ENCODE measurements at regions not wholly inside any gene's neighbourhood (a gene's known extent, or its start where the extent isn't known, plus 50 kb on each side); places are given as distances from the start of the nearest gene placed in this dataset.

DNA sequence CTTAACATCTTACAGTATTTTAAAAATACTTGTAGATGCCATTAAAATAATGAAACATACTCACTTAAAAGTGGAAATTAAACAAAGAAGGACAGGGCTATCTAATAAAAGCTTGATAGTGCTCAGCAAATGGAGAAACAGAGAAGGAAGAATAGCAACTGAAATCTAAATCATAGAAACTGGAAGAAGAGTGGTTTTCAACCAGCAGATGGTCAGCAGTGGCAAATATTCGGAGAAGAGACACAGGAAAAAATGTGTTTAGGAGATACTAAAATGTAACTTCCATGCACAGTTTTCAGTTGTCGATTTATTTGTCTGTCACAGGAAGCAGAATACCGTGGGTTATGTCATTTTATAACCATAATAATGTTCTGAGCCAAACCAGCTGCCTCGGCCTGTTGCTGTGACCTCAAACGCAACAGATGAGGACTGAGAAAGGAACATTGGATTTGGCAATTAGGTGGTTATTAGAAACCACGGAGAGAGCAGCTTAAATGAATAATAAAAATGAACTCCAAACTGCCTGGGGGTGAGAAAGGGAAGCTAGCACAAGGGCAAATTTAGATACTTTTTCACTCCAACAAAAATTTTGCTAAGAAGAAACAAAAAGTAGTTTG is 246.6 kb upstream of the KCNMB2 start:
- Histone ChIP-seq H3K27ac (peak overlapping the region in 1 of 5 donors; percentile 17), H3K27me3 (no peaks in the 10 kb centered on the region), H3K4me1 (replicated peaks in 1 of 2) (no peaks in the 10 kb centered on the region), H3K4me3 (no peak overlapping the region), H3K9me3 (replicated peaks in 1 of 3) (no peaks in the 10 kb centered on the region), H3K36me3 (replicated peaks in 1 of 2) (no peaks in the 10 kb centered on the region)
- intact Hi-C loops (cut with DNase I), result no loop called here
- DNase-seq, result peak in 2 of 7 donors; percentile 32 to 89
- TF ChIP-seq, protein P1, sequence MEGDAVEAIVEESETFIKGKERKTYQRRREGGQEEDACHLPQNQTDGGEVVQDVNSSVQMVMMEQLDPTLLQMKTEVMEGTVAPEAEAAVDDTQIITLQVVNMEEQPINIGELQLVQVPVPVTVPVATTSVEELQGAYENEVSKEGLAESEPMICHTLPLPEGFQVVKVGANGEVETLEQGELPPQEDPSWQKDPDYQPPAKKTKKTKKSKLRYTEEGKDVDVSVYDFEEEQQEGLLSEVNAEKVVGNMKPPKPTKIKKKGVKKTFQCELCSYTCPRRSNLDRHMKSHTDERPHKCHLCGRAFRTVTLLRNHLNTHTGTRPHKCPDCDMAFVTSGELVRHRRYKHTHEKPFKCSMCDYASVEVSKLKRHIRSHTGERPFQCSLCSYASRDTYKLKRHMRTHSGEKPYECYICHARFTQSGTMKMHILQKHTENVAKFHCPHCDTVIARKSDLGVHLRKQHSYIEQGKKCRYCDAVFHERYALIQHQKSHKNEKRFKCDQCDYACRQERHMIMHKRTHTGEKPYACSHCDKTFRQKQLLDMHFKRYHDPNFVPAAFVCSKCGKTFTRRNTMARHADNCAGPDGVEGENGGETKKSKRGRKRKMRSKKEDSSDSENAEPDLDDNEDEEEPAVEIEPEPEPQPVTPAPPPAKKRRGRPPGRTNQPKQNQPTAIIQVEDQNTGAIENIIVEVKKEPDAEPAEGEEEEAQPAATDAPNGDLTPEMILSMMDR (IDR thresholded peaks at IDR 0.05), result no peak
- TF ChIP-seq POLR2A (IDR thresholded peaks at IDR 0.05), result no peak
- WGBS, 4 donors, result 47 to 61% (median 53%) methylated on average over 6 of the region's 6 CpGs

DNA sequence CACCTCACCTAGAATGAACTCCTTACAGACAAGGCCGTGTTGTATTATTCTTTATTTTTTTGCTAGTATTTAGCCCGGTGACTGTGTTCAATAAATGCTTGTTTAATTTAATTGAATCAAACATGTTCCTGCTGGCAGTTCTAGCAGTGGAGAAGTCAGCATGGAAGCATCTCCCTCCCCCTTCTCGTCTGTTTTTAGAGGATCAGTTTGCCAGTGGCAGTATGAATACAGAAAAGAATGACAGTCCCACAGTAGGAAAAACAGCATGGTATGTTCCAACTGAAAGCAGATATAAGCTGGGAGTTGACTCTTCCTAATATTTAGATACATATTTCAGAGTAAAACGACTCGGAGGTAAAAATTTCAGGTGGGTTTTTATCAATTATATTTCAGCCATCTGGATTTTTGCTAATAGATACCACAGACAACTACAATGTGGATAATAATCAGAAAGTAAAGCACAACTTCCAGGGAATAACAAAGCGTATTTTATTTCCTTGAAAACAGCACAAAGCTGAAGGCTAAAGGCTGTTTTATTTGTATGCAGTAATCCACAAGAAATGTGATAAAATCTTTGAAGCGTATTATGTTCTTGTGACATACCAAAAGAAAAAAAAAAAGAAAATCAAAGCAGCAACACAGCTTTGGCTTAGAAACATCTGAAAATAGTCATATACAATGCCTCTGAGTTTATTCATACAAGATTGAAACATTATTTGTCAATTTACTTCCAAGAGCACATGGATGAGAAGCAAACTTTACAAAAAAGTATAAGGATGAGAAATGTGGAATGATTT is 244.5 kb upstream of the KCNMB2 start:
- intact Hi-C loops (cut with DNase I), result no loop called here
- Histone ChIP-seq H3K27me3 (no peaks in the 10 kb centered on the region), H3K27ac (peak overlapping the region in 1 of 5 donors; percentile 1), H3K9me3 (replicated peaks in 1 of 3) (no peaks in the 10 kb centered on the region), H3K4me1 (replicated peaks in 1 of 2) (no peaks in the 10 kb centered on the region), H3K36me3 (replicated peaks in 1 of 2) (no peaks in the 10 kb centered on the region), H3K4me3 (no peak overlapping the region)
- 68 to 89% (median 79%) methylated on average over 7 of the region's 7 CpGs for WGBS, 4 donors
- TF ChIP-seq POLR2A (IDR thresholded peaks at IDR 0.05), result no peak
- TF ChIP-seq, protein P1 (IDR thresholded peaks at IDR 0.05), result no peak
- peak in 1 of 7 donors; percentile 78 for DNase-seq

DNA sequence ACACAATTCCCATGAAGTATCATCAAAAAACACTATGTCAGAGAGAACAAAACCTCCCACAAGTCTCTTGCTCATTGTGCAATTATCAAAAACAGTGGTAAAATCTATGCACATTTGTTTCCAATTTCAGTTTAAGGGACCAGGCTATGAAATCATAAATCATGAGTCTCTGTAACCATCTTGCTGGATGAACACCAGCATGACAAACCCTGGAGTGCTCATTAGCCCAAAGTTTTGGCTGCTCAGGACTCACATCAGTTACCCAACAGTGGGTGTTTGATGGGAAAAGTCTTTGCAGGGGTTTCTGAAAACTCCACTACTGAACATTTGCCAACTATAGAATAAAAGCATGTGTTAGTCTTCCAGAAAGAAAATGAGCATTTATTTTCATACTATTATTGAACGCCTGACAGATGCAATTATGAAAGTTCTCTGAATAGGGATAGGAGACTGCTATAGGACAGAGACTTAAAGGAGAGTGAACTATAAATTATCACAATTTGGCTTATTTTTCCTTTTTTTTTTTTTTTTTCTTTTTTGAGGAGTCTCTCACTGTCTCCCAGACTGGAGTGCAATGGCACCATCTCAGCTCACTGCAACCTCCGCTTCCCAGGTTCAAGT is 240.8 kb upstream of the KCNMB2 start:
- H3K27me3 ChIP-seq, result no peaks in the 10 kb centered on the region
- TF ChIP-seq, protein P1 (IDR thresholded peaks at IDR 0.05), result no peak
- TF ChIP-seq POLR2A (IDR thresholded peaks at IDR 0.05), result no peak
- intact Hi-C loops (cut with DNase I), result no loop called here
- 96 to 97% (median 97%) methylated on average over 2 of the region's 2 CpGs for WGBS, 4 donors
- H3K4me3 ChIP-seq, result no peak overlapping the region
- no peaks in the 10 kb centered on the region for H3K36me3 ChIP-seq (replicated peaks in 1 of 2)
- no peak overlapping the region for H3K27ac ChIP-seq
- no peaks in the 10 kb centered on the region for H3K9me3 ChIP-seq (replicated peaks in 1 of 3)
- no peak for DNase-seq
- H3K4me1 ChIP-seq (replicated peaks in 1 of 2), result no peaks in the 10 kb centered on the region

DNA sequence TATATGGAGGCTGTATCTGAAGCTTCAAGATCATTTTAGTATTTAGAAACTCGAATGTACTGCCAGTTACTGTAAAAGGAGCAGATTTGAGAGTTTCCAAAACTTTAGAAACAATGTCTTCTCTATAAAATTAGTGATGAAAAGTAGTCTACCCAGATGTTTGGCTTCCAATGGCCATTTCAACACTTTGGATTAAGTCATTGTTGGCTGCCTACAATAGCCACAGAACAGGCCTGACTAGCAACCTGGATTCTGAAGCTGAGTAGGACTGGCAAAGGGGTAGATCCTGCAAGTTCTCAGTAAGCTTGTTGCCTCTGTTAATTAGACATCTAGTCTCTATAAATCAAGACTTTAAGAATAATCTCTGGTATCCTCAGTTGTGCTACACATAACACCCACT is 239.0 kb upstream of the KCNMB2 start:
- Histone ChIP-seq H3K27me3 (no peaks in the 10 kb centered on the region), H3K36me3 (replicated peaks in 1 of 2) (no peaks in the 10 kb centered on the region), H3K27ac (no peak overlapping the region), H3K4me1 (replicated peaks in 1 of 2) (no peaks in the 10 kb centered on the region), H3K9me3 (replicated peaks in 1 of 3) (no peaks in the 10 kb centered on the region), H3K4me3 (no peak overlapping the region)
- DNase-seq, result no peak
- TF ChIP-seq, protein P1 (IDR thresholded peaks at IDR 0.05), result no peak
- TF ChIP-seq POLR2A (IDR thresholded peaks at IDR 0.05), result no peak
- intact Hi-C loops (cut with DNase I), result no loop called here
- WGBS, 4 donors, result 65 to 86% (median 72%) methylated on average over 1 of the region's 1 CpG

Measured in adrenal gland (tissue), 9 donors.